WTC11 (cell line): ENCODE measurements at regions not wholly inside any gene's neighbourhood (a gene's known extent, or its start where the extent isn't known, plus 50 kb on each side); places are given as distances from the start of the nearest gene placed in this dataset.

ENCODE experiments used
- JUN ChIP-seq: sonication (generic); formaldehyde crosslinking; IDR thresholded peaks from 2 replicates; pipeline ENCODE4 v1.8.0; 2023; ENCODE audit warnings: mild to moderate bottlenecking, missing genetic modification reagents
- TF ChIP-seq, protein P1 (sequence below): fragments of 200-600 bp; IDR thresholded peaks from 2 replicates; pipeline ENCODE4 v1.8.0; 2022; ENCODE audit warnings: antibody characterized with exemption
- TF ChIP-seq, protein P2 (sequence below): sonication (generic); formaldehyde crosslinking; IDR thresholded peaks from 2 replicates; pipeline ENCODE4 v1.8.0; 2023; ENCODE audit warnings: missing genetic modification reagents
- TF ChIP-seq, protein P3 (sequence below): sonication (generic); formaldehyde crosslinking; IDR thresholded peaks from 2 replicates; pipeline ENCODE4 v1.8.0; 2022; ENCODE audit warnings: mild to moderate bottlenecking, missing genetic modification reagents

DNA sequence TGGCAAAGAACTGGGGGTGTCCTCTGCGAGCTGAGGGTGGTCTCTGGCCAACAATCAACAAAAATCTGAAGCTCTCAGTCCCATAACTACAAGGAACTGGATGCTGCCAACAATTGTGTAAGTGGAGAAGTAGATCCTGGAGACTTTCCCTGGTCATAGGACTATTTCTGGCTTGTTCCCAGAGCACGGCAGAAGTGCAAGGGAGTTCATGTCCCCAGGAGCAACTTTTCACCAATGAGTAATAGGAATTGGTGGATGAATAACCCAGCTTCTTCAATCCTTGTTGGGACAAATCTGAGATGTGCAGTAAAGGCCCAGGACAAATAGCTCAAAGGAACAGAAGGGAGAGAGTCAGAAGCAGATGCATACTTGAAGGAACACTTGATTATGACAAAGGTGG lies 95.5 kb downstream of the QRSL1 start:
- TF ChIP-seq, protein P1, sequence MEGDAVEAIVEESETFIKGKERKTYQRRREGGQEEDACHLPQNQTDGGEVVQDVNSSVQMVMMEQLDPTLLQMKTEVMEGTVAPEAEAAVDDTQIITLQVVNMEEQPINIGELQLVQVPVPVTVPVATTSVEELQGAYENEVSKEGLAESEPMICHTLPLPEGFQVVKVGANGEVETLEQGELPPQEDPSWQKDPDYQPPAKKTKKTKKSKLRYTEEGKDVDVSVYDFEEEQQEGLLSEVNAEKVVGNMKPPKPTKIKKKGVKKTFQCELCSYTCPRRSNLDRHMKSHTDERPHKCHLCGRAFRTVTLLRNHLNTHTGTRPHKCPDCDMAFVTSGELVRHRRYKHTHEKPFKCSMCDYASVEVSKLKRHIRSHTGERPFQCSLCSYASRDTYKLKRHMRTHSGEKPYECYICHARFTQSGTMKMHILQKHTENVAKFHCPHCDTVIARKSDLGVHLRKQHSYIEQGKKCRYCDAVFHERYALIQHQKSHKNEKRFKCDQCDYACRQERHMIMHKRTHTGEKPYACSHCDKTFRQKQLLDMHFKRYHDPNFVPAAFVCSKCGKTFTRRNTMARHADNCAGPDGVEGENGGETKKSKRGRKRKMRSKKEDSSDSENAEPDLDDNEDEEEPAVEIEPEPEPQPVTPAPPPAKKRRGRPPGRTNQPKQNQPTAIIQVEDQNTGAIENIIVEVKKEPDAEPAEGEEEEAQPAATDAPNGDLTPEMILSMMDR: no peak
- TF ChIP-seq, protein P2, sequence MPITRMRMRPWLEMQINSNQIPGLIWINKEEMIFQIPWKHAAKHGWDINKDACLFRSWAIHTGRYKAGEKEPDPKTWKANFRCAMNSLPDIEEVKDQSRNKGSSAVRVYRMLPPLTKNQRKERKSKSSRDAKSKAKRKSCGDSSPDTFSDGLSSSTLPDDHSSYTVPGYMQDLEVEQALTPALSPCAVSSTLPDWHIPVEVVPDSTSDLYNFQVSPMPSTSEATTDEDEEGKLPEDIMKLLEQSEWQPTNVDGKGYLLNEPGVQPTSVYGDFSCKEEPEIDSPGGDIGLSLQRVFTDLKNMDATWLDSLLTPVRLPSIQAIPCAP: no peak
- TF ChIP-seq JUN (CRISPR knock-in tag): no peak
- TF ChIP-seq, protein P3, sequence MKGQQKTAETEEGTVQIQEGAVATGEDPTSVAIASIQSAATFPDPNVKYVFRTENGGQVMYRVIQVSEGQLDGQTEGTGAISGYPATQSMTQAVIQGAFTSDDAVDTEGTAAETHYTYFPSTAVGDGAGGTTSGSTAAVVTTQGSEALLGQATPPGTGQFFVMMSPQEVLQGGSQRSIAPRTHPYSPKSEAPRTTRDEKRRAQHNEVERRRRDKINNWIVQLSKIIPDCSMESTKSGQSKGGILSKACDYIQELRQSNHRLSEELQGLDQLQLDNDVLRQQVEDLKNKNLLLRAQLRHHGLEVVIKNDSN: no peak
